ENCODE measurements at regions not wholly inside any gene's neighbourhood (a gene's known extent, or its start where the extent isn't known, plus 50 kb on each side); places are given as distances from the start of the nearest gene placed in this dataset.

GRCh38 chr1:58430421-58431275 is 115.9 kb downstream of the OMA1 start:
- DNase-seq (ENCODE audit: low spot score in 2 of 2) = no peak
- FAIRE-seq = no peak

DNA sequence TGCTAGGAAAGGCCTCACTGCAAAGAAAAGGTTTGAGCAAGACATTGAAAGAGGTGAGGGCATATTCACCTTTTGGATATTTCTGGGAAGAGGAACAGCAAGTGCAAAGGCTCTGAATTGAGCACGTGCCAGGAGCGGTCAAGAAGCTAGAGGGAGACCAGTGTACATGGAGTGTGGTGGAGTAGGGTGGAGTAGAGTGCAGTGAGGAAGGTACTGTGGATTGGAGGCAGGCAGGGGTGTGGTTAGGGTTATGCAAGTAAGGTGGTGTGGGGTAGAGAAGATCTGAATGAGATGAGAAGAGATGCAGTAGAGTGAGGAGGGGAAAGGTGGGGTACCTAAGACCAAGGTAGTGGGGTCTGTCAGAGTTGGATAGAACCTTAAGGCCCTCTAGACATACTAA is 119.6 kb downstream of the OMA1 start:
- no peak for FAIRE-seq

DNA sequence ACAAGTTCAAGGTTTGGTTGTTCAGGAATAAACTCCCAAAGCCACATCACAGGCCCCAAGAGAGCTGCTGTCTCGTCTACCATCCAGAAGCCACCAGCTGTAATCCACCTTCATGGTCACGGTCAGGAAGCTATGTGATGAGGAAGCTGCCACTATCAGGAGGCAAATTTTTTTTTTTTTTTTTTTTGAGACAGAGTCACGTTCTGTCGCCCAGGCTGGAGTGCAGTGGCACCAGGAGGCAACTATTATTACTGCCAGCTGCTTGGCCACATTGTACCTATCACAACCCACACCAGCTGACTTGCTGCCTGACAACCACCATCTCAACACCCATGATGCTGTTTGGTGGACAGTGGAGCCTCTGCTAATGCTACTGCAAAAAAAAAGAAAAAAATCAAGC is 124.1 kb downstream of the OMA1 start:
- FAIRE-seq (no peak), DNase-seq (ENCODE audit: low spot score in 2 of 2) (no peak)

More for the DNA sequence above, 119.6 kb downstream of the OMA1 start:
- no peak for DNase-seq (ENCODE audit: low spot score in 2 of 2)

DNA sequence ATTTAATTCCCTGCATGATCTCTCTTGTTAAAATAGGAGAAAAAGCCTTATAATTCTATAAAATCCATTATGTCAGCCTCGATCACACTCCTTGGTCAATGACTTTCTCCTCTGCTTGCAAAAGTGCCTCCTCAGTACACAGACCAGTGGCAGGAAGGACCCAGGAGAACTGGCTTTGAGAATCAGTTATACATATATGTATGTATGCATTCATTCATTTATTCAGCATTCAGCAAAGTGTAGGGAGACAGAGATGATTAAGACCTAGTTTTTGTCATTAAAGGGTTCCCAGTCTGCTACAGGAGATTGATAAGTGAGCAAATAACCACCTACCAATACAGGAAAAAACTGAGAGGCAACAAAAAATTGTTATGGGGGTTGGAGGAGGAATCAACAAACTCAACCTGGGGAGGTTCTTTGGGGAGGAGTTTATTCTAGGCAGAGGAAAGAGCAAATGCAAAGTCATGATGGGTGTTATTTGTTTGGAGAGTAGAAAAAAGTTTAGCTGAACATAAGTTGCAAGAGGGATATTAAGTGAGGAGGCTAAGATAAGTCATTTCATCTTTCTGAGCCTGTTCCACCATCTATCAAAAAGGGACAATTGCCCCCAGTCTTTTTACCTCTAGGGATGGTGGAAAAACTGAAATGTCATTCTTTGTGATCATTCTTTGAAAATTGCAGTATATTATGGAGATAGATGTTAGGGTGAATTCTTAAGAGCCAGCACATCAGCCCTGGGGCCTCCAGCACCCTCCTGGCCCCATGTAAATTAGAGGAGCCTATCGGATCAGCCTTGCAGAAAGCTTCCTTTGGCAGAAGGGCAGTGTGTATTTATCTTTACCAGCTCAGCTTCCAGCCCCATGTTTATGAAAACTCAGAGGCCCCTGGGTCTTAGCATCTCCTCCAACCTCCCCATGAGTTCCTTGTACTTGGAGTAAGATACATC is 128.0 kb downstream of the OMA1 start:
- no peak for FAIRE-seq
- no peak for DNase-seq (ENCODE audit: low spot score in 2 of 2)

DNA sequence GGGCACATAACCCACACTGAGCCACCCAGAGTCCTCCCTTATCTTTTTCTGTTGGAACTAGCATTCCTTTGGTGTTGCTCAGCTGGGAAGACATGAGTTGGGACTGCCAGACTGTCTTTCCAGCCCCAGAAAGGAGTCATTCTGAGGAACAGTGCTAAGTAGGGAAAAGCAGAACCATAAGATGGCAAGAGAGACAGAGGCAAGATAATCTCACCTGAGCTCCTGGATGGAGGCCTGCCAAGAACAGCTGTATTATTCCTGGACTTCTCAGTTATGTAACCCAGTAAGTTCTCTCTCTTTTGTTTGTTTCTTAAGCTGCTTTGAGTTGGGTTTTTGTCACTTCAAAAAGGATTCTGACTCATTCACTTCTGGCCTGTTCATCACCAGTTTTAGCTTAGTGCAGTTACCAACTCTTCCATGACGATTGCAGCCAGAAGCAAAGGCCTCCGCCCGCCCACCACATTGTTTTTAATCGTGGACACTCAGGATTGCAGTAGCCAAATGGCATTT is 134.4 kb downstream of the OMA1 start:
- FAIRE-seq = no peak
- no peak for DNase-seq (ENCODE audit: low spot score in 2 of 2)

DNA sequence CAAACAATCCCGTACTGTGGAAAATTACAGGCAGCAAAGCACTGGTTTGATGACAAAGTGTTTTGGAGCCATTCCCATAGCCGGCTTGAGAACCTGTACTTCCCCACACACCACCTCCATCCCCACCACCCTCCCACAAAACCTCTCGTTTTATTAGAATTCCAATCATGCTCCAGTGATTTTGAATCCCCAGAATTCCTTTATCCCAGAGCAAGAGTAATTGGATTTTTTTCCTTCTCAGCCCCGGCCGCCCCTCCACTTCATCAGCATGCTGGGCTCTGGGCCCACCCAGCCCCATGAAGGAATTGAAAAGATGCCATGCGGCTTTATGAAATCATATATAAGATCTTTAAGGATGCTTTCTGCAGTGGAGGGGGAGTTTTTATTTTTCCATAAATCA is 136.6 kb downstream of the OMA1 start:
- DNase-seq (ENCODE audit: low spot score in 2 of 2) (no peak), FAIRE-seq (no peak)

- FAIRE-seq (no peak), DNase-seq (ENCODE audit: low spot score in 2 of 2) (no peak)
Observed at GRCh38 chr1:58409336-58409735, 137.2 kb downstream of the OMA1 start.

GRCh38 chr1:58406301-58407071 is 140.0 kb downstream of the OMA1 start:
- DNase-seq (ENCODE audit: low spot score in 2 of 2) = no peak
- FAIRE-seq = no peak

GRCh38 chr1:58405660-58406059 is 140.9 kb downstream of the OMA1 start:
- FAIRE-seq = no peak
- DNase-seq (ENCODE audit: low spot score in 2 of 2) = no peak

DNA sequence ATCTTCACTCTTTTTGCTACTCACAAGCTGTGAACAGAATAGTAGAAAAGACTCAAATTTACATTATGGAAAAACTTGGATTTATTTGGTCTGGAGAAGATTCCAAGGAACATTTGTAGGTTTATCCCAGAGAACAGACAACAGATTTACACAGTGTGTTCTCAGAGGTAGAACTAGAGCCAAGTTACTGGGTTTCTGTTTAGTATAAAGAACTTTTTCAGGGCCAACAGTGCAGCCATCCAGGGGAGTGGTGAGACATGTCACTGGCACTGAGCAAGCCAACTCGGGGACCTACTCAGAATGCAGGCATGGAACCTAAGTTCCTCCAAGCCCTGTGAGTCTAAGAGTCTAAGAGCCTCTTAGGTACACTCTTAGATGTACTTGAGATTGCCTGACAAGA is 142.6 kb downstream of the OMA1 start:
- no peak for FAIRE-seq
- no peak for DNase-seq (ENCODE audit: low spot score in 2 of 2)

DNA sequence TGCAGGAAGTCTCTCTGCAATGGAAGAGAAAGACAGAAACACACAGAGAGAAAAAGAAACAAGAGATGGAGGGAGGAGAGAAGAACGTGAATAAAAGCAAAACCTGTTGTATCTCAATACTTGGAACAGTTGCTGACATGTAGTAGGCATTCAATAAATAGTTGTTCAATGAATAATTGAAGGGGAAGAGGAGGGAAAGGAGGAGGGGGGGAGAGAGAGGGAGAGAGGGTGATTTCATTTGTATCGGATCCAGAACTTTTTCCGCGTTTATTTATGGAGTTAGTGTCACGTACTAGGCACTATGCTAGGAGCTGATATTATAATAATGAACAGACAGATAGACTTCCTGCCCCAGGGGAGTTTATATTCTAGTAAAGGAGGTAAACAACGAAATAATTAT is 144.1 kb downstream of the OMA1 start:
- FAIRE-seq (no peak), DNase-seq (ENCODE audit: low spot score in 2 of 2) (no peak)

GRCh38 chr1:58401991-58402390 is 144.5 kb downstream of the OMA1 start:
- DNase-seq (ENCODE audit: low spot score in 2 of 2) (no peak), FAIRE-seq (no peak)

DNA sequence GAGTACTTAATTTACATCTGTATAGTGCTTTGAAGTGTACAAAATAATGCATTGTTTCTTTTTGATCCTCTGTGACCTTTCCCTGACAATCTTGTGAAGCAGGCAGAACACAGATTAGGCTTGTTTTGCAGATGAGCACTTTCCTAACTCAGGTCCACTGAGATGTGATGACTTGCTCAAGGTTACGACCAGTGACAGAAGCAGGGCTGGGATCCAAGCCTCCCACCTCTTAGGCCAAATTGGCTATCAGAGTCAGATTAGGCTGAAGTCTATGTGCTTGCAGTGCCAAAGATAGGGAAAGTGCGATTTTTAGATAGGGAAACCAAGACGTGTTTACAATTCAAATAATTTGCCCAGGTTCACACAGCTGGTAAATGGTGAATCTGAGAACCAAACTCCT is 147.3 kb downstream of the OMA1 start:
- DNase-seq (ENCODE audit: low spot score in 2 of 2) = no peak
- no peak for FAIRE-seq

DNA sequence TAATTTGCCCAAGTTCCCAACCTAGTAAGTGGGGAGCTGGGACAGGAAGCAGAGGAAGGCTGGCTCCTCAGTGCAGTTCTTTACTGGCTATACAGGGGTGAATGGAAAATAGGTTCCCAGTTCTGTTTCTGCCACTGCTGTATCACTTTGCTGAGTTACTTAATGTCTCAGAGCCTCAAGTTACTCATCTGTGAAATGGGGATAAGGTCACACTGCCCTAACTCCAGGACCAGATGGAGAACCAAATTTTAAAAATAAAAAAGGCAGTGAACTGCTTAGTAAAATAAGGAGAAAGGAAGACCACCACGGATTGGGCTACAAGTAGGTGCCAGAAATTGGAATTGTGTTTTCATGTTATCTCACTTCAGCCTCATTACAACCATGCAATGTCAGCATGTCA is 147.8 kb downstream of the OMA1 start:
- DNase-seq (ENCODE audit: low spot score in 2 of 2) = no peak
- FAIRE-seq = no peak

- DNase-seq (ENCODE audit: low spot score in 2 of 2) = no peak
- FAIRE-seq = no peak
Observed at GRCh38 chr1:58397187-58397820, 149.2 kb downstream of the OMA1 start.

DNA sequence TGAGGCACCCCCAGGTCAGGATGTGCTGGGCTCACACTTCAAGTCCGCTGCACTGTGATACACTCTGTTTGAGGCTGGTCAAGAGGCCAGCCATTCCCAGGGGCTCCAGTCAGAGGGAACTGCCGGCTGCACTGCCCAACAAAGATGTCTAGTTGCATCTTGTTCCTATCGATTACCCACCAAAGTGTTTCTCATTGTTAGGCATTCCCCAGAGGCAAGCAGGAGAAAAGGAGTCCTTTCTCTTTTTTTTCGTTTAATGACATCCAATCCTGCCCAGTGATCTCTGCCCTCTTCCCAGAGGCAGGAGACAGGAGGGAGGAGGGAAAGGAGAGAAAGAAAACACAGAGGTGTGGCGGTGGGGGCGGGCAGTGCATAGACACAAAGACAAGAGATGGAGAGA is 150.4 kb downstream of the OMA1 start:
- no peak for DNase-seq (ENCODE audit: low spot score in 2 of 2)

DNA sequence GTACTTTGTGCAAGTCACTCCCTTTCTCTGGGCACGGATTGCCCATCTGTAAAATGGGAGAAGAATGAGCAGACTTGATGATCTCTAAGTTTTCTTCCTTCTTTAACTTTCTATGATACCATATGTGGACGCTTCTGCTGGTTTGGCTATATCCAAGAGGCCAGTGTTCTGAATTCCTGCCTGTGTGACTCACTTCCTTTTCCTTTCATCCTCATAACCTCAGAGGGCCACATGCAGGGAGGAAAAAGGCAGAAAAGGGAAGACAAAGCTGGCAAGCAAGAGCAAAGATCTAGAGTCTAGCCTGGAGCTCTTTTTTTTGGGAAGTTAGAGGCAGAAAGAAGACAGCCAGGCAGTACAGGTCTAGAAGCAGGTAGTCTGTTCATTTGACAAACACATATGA is 151.2 kb downstream of the OMA1 start:
- DNase-seq (ENCODE audit: low spot score in 2 of 2) (no peak), FAIRE-seq (no peak)

More for the DNA sequence above, 150.4 kb downstream of the OMA1 start:
- FAIRE-seq = no peak

DNA sequence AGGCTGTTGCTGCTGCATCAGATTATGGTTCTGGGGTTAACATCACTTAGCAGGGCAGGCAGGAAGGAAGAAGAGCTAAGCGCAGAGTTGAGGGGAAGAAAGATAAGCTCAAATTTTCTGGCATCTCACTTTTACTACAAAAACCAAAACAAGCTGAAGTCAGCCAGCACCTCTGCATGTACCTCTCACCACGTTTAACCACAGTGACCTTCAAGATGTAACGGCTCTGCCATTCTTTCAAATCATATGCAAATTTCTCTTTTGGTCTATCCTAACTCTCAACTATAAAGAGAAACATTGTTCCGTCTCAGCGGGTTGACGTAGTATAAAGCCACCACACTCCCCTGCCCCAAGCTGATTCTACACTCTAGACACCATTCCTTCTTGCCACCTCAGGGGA is 154.4 kb downstream of the OMA1 start:
- no peak for FAIRE-seq
- no peak for DNase-seq (ENCODE audit: low spot score in 2 of 2)

DNA sequence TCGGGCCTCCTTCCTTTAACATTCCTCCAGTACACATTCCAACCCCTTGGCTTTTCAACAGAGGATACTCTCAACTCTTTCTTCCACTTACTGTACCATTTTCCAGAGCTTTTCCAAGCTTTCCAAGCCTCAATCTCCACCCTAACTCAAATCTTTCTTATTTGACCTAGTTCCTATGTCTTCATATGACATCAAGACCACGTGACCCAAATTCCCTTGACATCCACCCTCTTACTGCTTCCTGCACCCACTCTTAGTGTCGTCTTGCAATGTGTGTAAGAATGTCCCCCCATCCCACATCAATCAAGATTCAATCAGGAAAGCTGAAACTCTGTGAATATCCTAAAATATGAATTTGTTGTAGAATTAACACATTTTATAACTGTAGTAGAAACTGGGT is 155.0 kb downstream of the OMA1 start:
- DNase-seq (ENCODE audit: low spot score in 2 of 2) (no peak), FAIRE-seq (no peak)

GRCh38 chr1:58391056-58391455 is 155.5 kb downstream of the OMA1 start:
- FAIRE-seq (no peak), DNase-seq (ENCODE audit: low spot score in 2 of 2) (no peak)
